GM10266 (cell line): ENCODE measurements at regions not wholly inside any gene's neighbourhood (a gene's known extent, or its start where the extent isn't known, plus 50 kb on each side); places are given as distances from the start of the nearest gene placed in this dataset.

Experiments used
- DNase-seq: peaks from one replicate; pipeline ENCODE4 v3.0.0; 2012; ENCODE audit errors: extremely low spot score
- TF ChIP-seq, protein P1 (sequence below): IDR thresholded peaks from 2 replicates; pipeline ENCODE4 v1.5.1; 2012; ENCODE audit warnings: mild to moderate bottlenecking, low read depth; ENCODE audit not compliant: control insufficient read depth, insufficient read depth; ENCODE audit errors: missing control alignments

DNA sequence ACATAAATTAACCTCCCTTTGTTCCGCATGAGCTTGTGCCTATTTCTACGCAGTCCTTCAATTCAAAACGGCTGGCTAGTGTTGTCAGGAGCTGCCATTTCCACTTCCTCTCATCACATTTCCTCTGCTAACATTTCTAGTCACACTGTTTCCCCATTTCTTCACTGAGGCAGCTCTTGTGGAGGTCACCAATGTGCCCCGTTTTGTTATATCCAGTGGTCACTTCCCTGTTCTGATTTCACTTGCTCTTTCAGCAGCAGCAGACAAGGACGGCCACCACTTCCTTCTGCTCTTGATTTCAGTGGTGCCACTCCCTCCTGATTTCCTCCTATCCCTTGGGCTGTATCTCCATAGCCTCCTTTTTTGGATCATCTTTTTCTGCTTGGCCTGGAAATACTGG is 64.8 kb upstream of the SEC61G start:
- TF ChIP-seq, protein P1, sequence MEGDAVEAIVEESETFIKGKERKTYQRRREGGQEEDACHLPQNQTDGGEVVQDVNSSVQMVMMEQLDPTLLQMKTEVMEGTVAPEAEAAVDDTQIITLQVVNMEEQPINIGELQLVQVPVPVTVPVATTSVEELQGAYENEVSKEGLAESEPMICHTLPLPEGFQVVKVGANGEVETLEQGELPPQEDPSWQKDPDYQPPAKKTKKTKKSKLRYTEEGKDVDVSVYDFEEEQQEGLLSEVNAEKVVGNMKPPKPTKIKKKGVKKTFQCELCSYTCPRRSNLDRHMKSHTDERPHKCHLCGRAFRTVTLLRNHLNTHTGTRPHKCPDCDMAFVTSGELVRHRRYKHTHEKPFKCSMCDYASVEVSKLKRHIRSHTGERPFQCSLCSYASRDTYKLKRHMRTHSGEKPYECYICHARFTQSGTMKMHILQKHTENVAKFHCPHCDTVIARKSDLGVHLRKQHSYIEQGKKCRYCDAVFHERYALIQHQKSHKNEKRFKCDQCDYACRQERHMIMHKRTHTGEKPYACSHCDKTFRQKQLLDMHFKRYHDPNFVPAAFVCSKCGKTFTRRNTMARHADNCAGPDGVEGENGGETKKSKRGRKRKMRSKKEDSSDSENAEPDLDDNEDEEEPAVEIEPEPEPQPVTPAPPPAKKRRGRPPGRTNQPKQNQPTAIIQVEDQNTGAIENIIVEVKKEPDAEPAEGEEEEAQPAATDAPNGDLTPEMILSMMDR, result no peak
- no peak for DNase-seq

DNA sequence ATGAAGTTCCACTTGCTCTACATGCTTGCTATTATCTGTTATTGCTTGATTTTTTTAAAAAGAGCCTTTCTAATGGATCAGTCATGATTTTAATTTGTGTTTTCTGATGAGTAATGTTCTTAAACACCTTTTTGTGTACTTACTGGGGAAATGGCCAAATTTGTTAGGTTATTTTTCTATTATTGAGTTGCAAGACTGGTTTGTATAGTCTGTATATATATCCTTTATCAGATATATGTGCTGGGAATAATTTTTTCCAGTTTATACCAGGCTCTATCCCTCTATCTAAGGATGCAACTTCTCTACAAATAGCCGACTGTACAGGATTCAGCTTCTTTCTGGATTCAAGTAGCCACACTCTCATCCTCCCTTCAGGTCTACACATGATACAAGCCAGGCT is 65.6 kb upstream of the SEC61G start:
- TF ChIP-seq, protein P1, result no peak
- no peak for DNase-seq

DNA sequence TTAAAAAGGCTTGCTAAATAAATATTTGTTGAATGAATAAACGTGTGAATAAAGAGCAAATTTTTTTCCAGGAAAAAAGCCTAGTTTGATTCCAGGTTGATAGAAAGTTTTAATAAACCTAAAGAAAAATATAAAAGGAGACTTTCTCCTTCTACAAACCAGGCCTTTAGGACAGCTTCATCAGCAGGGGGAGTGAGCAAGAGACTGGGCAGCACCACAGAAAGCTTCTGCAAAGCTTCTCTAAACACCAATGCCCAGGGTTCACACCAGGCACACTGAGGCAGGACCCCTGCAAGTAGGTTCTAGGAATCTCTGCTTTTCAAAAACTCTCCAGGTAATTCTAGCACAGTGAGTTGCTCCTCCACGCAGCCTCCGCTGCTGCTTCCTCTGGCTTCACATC is 66.4 kb upstream of the SEC61G start:
- TF ChIP-seq, protein P1, result no peak
- DNase-seq, result no peak

DNA sequence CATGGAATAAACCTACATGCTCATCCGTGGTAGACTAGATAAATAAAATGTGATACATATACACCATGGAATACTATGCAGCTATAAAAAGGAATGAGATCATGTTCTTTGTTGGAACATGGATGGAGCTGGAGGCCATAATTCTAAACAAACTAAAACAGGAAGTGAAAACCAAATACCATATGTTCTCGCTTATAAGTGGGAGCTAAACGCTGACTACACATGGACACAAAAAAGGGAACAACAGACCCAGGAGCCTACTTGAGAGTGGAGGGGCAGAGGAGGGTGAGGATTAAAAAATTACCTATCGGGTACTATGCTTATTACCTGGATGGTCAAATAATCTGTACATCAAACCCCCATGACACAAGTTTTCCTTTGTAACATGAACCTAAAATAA is 68.7 kb upstream of the SEC61G start:
- TF ChIP-seq, protein P1, result no peak
- no peak for DNase-seq

DNA sequence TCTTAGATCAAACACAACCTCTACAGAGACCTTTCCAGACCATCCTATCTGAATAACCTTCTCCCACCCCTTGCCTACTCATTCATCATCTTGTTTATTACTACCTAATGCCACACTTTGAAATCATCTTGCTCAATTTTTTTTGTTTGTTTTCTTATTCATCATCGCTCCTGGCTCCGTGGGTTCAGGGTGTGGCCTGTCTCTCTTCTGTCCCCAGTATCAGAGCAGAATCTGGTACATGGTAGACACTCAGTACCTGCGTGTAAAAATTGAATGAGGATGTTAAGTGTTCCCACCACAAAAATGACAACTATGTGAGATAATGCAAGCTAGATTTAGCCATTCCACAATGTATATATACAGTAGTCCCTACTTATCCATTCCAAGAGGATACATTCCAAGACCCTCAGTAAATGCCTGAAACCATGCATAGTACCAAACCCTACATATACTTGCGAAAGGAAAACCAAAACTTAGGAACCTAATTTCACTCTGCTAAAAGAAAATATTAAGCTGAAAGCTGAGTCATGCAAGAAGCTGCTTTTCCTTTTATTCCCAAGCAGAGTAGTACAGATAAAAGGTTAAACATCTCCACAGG is 72.1 kb upstream of the SEC61G start:
- no peak for DNase-seq

DNA sequence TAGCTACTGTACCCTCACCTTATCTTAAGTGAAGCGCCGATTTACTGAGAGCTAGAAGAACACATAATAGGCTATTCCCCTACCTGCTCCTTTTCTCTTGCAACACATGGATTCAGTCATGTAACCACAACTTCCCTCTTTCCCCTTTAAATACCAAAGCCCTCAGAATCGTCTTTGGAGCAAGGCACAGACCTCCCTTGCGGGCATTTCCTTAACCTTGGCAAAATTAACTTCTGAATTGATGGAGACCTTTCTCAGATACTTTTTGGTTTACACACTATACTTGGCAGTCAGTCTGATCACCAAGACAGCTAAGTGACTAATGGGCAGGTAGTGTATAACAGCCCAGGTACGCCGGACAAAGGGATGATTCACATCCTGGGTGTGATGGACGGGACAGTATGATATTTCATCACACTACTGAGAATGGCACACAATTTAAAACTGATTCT is 72.7 kb upstream of the SEC61G start:
- TF ChIP-seq, protein P1, result no peak
- no peak for DNase-seq

More for the DNA sequence above, 72.1 kb upstream of the SEC61G start:
- TF ChIP-seq, protein P1, result no peak

DNA sequence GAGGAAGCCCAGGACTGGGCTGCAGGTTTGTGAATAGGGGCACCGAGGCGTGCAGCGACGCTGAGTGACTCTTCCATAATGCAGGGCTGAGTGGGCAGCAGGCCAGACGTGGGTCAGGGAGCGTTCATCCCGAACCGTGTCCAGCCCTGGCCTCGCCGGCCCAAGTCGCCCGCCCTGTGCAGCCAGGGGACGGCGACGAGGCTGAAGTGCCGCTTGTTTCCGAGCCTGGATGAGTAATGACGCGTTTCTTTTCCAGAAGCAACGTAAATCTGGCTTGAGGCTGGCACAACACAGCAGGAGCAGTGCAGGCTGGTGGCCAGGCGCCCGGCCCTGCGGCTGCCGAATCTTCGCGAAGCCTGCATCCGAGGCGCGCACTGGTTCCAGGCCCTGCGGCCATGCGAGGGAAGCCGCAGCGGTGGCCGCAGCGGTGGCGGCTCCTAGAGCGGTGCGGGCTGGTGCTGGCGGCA is 74.0 kb upstream of the SEC61G start:
- TF ChIP-seq, protein P1, result no peak
- no peak for DNase-seq
